ENCODE measurements at regions not wholly inside any gene's neighbourhood (a gene's known extent, or its start where the extent isn't known, plus 50 kb on each side); places are given as distances from the start of the nearest gene placed in this dataset.
"Not testable (repeated sequence)": the region's sequence is repeated elsewhere in the genome, so short reads cannot be mapped to it uniquely, and the experiment has no call there.

- not testable (repeated sequence) for TF ChIP-seq CTCF, POLR2A (IDR thresholded peaks at IDR 0.05)
These were observed 104.8 kb upstream of the SPDYE9 start for GRCh38 chr7:73190483-73191155.
